ENCODE measurements at regions not wholly inside any gene's neighbourhood (a gene's known extent, or its start where the extent isn't known, plus 50 kb on each side); places are given as distances from the start of the nearest gene placed in this dataset.

DNA sequence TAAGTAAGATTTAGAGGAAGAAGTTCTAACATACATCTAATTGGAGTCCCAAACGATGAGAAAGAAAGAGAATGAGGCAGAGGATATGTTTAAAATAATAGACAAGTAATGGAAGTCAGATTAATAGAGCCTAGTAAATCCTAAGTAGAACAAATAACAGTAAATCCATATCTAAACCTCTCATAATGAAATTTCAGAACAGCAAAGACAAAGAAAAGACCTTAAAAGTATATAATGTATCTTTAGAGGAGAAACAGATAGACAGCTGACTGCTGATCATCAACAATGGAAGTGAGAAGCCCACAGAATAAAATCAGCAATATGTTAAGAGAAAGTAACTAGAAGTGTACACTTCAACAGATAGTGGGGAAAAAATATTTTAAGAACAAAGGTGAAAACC is 536.2 kb upstream of the ZFHX3 start:
- Histone ChIP-seq H3F3A (replicated peaks; ENCODE audit: low read depth) (no peaks in the 10 kb centered on the region), H3K4me3 (no peak overlapping the region), H3K27me3 (ENCODE audit: insufficient read depth) (no peaks in the 10 kb centered on the region), H3K4me2 (no peak overlapping the region), H3K36me3 (ENCODE audit: insufficient read depth) (peaks cover 4% of the 10 kb centered on the region; the same call in 1 of the 2 replicates), H3K27ac (ENCODE audit: low read depth) (no peak overlapping the region), H2AFZ (no peak overlapping the region), H4K20me1 (replicated peaks; ENCODE audit: insufficient read depth) (no peaks in the 10 kb centered on the region), H3K79me2 (replicated peaks; ENCODE audit: insufficient read depth) (no peaks in the 10 kb centered on the region), H3K9me2 (ENCODE audit: insufficient read depth) (0 out of 2 replicates have a peak, but pooled peaks cover 7% of the 10 kb centered on the region), H3K4me1 (ENCODE audit: insufficient read depth) (no peaks in the 10 kb centered on the region)
- Mint-ChIP-seq H3K4me3 (no peak overlapping the region), H3K27ac (no peak overlapping the region), H3K9me3 (peaks cover 34% of the 10 kb centered on the region), H3K36me3 (ENCODE audit: low read depth) (peaks cover 30% of the 10 kb centered on the region), H3K27me3 (ENCODE audit: insufficient read depth, low read depth, poor library complexity) (no peaks in the 10 kb centered on the region), H3K4me1 (peaks cover under 1% of the 10 kb centered on the region; the same call in 2 of the 3 replicates)
- DNase-seq (ENCODE audit: low spot score) (no peak), ATAC-seq (no peak)
- TF ChIP-seq EZH2phosphoT487 (IDR thresholded peaks at IDR 0.05; ENCODE audit: unreplicated experiment): no peak
- no peak for TF ChIP-seq POLR2AphosphoS5 (IDR thresholded peaks at IDR 0.05; ENCODE audit: low read depth)
- TF ChIP-seq NANOG (IDR thresholded peaks at IDR 0.05; ENCODE audit: borderline replicate concordance): no peak
- no peak for TF ChIP-seq JUNB (IDR thresholded peaks at IDR 0.05; ENCODE audit: unreplicated experiment)

DNA sequence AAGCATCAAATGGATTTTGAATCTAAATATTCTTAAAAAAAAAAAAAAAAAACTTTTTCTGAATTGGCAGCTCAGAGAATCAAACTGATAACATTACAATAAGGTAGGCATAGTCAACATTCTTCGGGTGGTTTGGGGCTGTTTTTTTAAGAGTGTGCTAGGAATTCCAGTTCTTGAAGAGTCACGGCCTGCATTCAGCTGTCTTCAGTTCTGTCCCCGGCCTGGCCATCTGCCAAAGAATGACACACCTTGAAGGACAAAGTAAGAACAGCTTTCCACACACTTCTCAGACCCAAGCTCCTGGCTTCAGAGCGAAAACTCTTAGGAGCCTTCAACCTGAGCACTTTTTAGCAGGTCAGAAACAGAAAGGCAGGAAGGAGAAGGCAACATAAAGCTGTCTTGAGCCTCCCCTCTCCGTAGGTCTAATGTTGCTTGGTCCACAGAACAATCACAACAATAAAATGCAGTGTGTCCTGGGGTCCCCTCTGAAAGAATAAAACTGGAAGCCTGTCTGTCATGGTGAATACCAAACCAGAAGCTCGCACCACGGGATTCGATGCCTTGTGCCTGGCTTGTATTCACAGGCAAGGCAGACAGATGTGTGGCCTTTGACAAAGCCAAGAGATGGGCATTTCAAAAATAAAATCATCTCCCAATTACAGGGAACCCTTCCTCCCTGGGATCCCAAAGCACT is 524.4 kb upstream of the ZFHX3 start:
- Histone ChIP-seq H3K9me2 (ENCODE audit: insufficient read depth) (peaks cover 5% of the 10 kb centered on the region; the same call in 1 of the 2 replicates), H3K4me3 (no peak overlapping the region), H3K79me2 (replicated peaks; ENCODE audit: insufficient read depth) (no peaks in the 10 kb centered on the region), H3F3A (replicated peaks; ENCODE audit: low read depth) (0 out of 2 replicates have a peak, but pooled peaks cover 3% of the 10 kb centered on the region), H3K36me3 (ENCODE audit: insufficient read depth) (no peaks in the 10 kb centered on the region), H4K20me1 (replicated peaks; ENCODE audit: insufficient read depth) (no peaks in the 10 kb centered on the region), H3K27me3 (ENCODE audit: insufficient read depth) (no peaks in the 10 kb centered on the region), H3K4me2 (peak overlapping the region; percentile 15), H3K4me1 (ENCODE audit: insufficient read depth) (peaks cover 36% of the 10 kb centered on the region), H2AFZ (peak overlapping the region; percentile 4; the same call in 1 of the 2 replicates), H3K27ac (ENCODE audit: low read depth) (peak overlapping the region; percentile 80; the same call in 1 of the 2 replicates)
- Mint-ChIP-seq H3K27ac (no peak overlapping the region), H3K27me3 (ENCODE audit: insufficient read depth, low read depth, poor library complexity) (peaks cover 3% of the 10 kb centered on the region), H3K4me3 (no peak overlapping the region), H3K36me3 (ENCODE audit: low read depth) (no peaks in the 10 kb centered on the region), H3K4me1 (peaks cover 38% of the 10 kb centered on the region), H3K9me3 (no peaks in the 10 kb centered on the region; the same call in 2 of the 3 replicates)
- DNase-seq (ENCODE audit: low spot score): peak; percentile 51
- TF ChIP-seq EZH2phosphoT487 (IDR thresholded peaks at IDR 0.05; ENCODE audit: unreplicated experiment): no peak
- TF ChIP-seq, protein P1, sequence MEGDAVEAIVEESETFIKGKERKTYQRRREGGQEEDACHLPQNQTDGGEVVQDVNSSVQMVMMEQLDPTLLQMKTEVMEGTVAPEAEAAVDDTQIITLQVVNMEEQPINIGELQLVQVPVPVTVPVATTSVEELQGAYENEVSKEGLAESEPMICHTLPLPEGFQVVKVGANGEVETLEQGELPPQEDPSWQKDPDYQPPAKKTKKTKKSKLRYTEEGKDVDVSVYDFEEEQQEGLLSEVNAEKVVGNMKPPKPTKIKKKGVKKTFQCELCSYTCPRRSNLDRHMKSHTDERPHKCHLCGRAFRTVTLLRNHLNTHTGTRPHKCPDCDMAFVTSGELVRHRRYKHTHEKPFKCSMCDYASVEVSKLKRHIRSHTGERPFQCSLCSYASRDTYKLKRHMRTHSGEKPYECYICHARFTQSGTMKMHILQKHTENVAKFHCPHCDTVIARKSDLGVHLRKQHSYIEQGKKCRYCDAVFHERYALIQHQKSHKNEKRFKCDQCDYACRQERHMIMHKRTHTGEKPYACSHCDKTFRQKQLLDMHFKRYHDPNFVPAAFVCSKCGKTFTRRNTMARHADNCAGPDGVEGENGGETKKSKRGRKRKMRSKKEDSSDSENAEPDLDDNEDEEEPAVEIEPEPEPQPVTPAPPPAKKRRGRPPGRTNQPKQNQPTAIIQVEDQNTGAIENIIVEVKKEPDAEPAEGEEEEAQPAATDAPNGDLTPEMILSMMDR (conservative IDR thresholded peaks at IDR 0.05; ENCODE audit: low read depth in 2 of 2): no peak
- TF ChIP-seq, protein P2, sequence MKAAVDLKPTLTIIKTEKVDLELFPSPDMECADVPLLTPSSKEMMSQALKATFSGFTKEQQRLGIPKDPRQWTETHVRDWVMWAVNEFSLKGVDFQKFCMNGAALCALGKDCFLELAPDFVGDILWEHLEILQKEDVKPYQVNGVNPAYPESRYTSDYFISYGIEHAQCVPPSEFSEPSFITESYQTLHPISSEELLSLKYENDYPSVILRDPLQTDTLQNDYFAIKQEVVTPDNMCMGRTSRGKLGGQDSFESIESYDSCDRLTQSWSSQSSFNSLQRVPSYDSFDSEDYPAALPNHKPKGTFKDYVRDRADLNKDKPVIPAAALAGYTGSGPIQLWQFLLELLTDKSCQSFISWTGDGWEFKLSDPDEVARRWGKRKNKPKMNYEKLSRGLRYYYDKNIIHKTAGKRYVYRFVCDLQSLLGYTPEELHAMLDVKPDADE (IDR thresholded peaks at IDR 0.05): no peak
- no peak for TF ChIP-seq NANOG (IDR thresholded peaks at IDR 0.05; ENCODE audit: borderline replicate concordance)
- no peak for TF ChIP-seq ZNF331 (CRISPR knock-in tag; IDR thresholded peaks at IDR 0.05; ENCODE audit: low read depth)
- TF ChIP-seq EZH2 (IDR thresholded peaks at IDR 0.05; ENCODE audit: low read depth, unreplicated experiment): no peak
- TF ChIP-seq ZNF114 (CRISPR knock-in tag; IDR thresholded peaks at IDR 0.05): no peak
- ATAC-seq: peak; percentile 67
